ENCODE measurements at regions not wholly inside any gene's neighbourhood (a gene's known extent, or its start where the extent isn't known, plus 50 kb on each side); places are given as distances from the start of the nearest gene placed in this dataset.

- Histone ChIP-seq H3K23me2 (ENCODE audit: low read depth, low read length) (no peaks in the 10 kb centered on the region), H4K91ac (replicated peaks; ENCODE audit: insufficient read length, low read length) (no peak overlapping the region), H2AK5ac (ENCODE audit: low read depth, low read length) (no peak overlapping the region), H3K79me1 (ENCODE audit: low read depth, low read length) (no peaks in the 10 kb centered on the region), H2BK120ac (replicated peaks; ENCODE audit: low read depth, low read length) (no peak overlapping the region), H2BK5ac (ENCODE audit: low read depth, low read length) (no peak overlapping the region), H3K4me2 (ENCODE audit: insufficient read depth in 1 of 2, low read depth in 2 of 2, low read length in 2 of 2) (no peak overlapping the region), H2BK15ac (ENCODE audit: low read length) (no peak overlapping the region), H2BK12ac (ENCODE audit: low read depth, low read length) (no peak overlapping the region), H4K20me1 (replicated peaks in 1 of 2; ENCODE audit: control insufficient read depth in 1 of 2, insufficient read depth in 2 of 2, low read length in 2 of 2) (no peaks in the 10 kb centered on the region), H2BK20ac (ENCODE audit: low read length) (no peak overlapping the region), H3K27me3 (replicated peaks in 1 of 4; ENCODE audit: control insufficient read depth in 3 of 4, extremely low read depth in 1 of 4, insufficient read depth in 3 of 4, low read length in 3 of 4) (no peaks in the 10 kb centered on the region), H3K79me2 (ENCODE audit: control insufficient read depth in 1 of 2, insufficient read depth in 2 of 2, low read length in 2 of 2) (no peaks in the 10 kb centered on the region), H3K36me3 (ENCODE audit: control insufficient read depth in 2 of 4, insufficient read depth in 4 of 4, low read length in 3 of 4) (no peaks in the 10 kb centered on the region), H3K4me3 (ENCODE audit: extremely low read depth in 1 of 4, insufficient read depth in 2 of 4, low read depth in 3 of 4, low read length in 4 of 4) (no peak overlapping the region), H3K14ac (ENCODE audit: insufficient read length) (no peak overlapping the region), H3K27ac (ENCODE audit: low read depth, low read length) (no peak overlapping the region), H3K4ac (replicated peaks; ENCODE audit: insufficient read length, low read depth, low read length) (no peak overlapping the region), H3K23ac (ENCODE audit: insufficient read length) (no peak overlapping the region), H3K4me1 (replicated peaks in 1 of 4; ENCODE audit: control insufficient read depth in 3 of 4, insufficient read depth in 4 of 4, low read length in 3 of 4) (no peaks in the 10 kb centered on the region), H3K18ac (ENCODE audit: extremely low read depth, low read length) (no peak overlapping the region), H4K5ac (ENCODE audit: insufficient read length, low read depth, low read length) (no peak overlapping the region), H3K56ac (replicated peaks; ENCODE audit: insufficient read length, low read depth, low read length) (no peak overlapping the region), H4K8ac (ENCODE audit: extremely low read depth, insufficient read depth, low read length) (no peak overlapping the region), H3K9me3 (ENCODE audit: insufficient read depth in 2 of 2, low read depth in 1 of 2, low read length in 1 of 2) (no peaks in the 10 kb centered on the region), H3K9ac (replicated peaks in 1 of 4; ENCODE audit: extremely low read depth in 1 of 4, low read depth in 3 of 4, low read length in 3 of 4) (no peak overlapping the region), H2AFZ (ENCODE audit: low read length) (no peak overlapping the region)
- DNase-seq (ENCODE audit: low read depth in 1 of 2, low spot score in 2 of 2) (no peak), FAIRE-seq (no peak)
- CTCF ChIA-PET (ENCODE audit: partially characterized antibody) = interaction anchor here (0.6 to 1.4 kb wide), 2 partner anchors 13 to 41 kb away, joined by 3 read pairs; no protein-coding TSS in a partner anchor
- 89% methylated on average over 4 of the region's 4 CpGs; no CpG with 5 or more reads in 1 of the 2 experiments for WGBS, 2 experiments (ENCODE audit: extremely low coverage in 1 of 2, insufficient coverage in 1 of 2, insufficient read length in 1 of 2, insufficient replicate concordance in 2 of 2, low coverage in 1 of 2, low lambda C conversion rate in 2 of 2, missing lambda C conversion rate in 1 of 2)
- POLR2A ChIA-PET (ENCODE audit: partially characterized antibody) = no interaction called here
- no peak for TF ChIP-seq SUZ12 (IDR thresholded peaks at IDR 0.05; ENCODE audit: low read length)
- no peak for TF ChIP-seq BACH1 (IDR thresholded peaks at IDR 0.05; ENCODE audit: low read length)
Measured at GRCh38 chr20:41905199-41905598, 287.0 kb upstream of the CHD6 start.

All from H1 (cell line).